ENCODE measurements at regions not wholly inside any gene's neighbourhood (a gene's known extent, or its start where the extent isn't known, plus 50 kb on each side); places are given as distances from the start of the nearest gene placed in this dataset.

- TF ChIP-seq CTCF (IDR thresholded peaks at IDR 0.05): no peak
- TF ChIP-seq POLR2A (IDR thresholded peaks at IDR 0.05): no peak
Observed at GRCh38 chr18:71554686-71555085, 989.5 kb downstream of the CBLN2 start.

Measured in right lobe of liver (tissue), 4 donors.